Gastroesophageal sphincter (tissue), 3 donors: ENCODE measurements at regions not wholly inside any gene's neighbourhood (a gene's known extent, or its start where the extent isn't known, plus 50 kb on each side); places are given as distances from the start of the nearest gene placed in this dataset.

ENCODE experiments used
- EP300 ChIP-seq: sonication (generic); formaldehyde crosslinking; IDR thresholded peaks from one replicate; pipeline ENCODE4 v1.6.1; 2017; ENCODE audit warnings: antibody characterized with exemption, mild to moderate bottlenecking
- POLR2A ChIP-seq, 2 donors: fragments of 450-650 bp; IDR thresholded peaks; one replicate each; pipeline ENCODE4 v1.6.1; 2017; ENCODE audit warnings: antibody characterized with exemption in 2 of 2, mild to moderate bottlenecking in 2 of 2, moderate library complexity in 1 of 2
- POLR2AphosphoS5 ChIP-seq: sonication (generic); formaldehyde crosslinking; IDR thresholded peaks from one replicate; pipeline ENCODE4 v1.6.1; 2017; ENCODE audit warnings: antibody characterized with exemption
- TF ChIP-seq, protein P1 (sequence below), 4 experiments: fragments of 200-600 bp in 2 of 4; fragments of 450-650 bp in 2 of 4; sonication (generic) in 1 of 4; IDR thresholded peaks; one replicate each; pipeline ENCODE4 v1.5.1; 2017 to 2019; ENCODE audit warnings: antibody characterized with exemption in 4 of 4, mild to moderate bottlenecking in 2 of 4, moderate library complexity in 2 of 4

DNA sequence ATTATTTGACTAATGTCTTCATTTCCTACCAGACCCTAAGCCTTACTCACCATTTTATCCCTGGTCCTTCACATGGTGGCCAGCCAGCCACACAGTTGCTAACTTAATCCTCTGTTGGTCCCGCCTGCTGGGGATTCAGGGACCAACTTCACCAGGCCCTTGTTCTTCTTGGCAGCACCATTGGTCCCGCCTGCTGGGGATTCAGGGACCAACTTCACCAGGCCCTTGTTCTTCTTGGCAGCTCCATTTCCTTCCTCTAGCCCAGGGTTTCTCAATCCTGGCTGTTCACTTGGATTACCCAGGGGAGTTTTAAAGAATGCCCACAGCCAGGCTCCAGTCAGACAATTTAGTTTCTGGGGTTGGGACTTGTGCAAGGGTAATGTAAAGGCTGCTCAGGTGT, 233.1 kb upstream of the CSF3R start:
- TF ChIP-seq, protein P1, sequence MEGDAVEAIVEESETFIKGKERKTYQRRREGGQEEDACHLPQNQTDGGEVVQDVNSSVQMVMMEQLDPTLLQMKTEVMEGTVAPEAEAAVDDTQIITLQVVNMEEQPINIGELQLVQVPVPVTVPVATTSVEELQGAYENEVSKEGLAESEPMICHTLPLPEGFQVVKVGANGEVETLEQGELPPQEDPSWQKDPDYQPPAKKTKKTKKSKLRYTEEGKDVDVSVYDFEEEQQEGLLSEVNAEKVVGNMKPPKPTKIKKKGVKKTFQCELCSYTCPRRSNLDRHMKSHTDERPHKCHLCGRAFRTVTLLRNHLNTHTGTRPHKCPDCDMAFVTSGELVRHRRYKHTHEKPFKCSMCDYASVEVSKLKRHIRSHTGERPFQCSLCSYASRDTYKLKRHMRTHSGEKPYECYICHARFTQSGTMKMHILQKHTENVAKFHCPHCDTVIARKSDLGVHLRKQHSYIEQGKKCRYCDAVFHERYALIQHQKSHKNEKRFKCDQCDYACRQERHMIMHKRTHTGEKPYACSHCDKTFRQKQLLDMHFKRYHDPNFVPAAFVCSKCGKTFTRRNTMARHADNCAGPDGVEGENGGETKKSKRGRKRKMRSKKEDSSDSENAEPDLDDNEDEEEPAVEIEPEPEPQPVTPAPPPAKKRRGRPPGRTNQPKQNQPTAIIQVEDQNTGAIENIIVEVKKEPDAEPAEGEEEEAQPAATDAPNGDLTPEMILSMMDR (IDR thresholded peaks at IDR 0.05) = no peak
- TF ChIP-seq POLR2AphosphoS5 (no peak), EP300 (no peak), POLR2A (IDR thresholded peaks at IDR 0.05) (no peak)
